H9 (cell line): ENCODE measurements at regions not wholly inside any gene's neighbourhood (a gene's known extent, or its start where the extent isn't known, plus 50 kb on each side); places are given as distances from the start of the nearest gene placed in this dataset.

Experiments used
- DNase-seq: peaks from one replicate; pipeline ENCODE4 v3.0.0-alpha.2; 2017
- H2AFZ ChIP-seq: one replicate; pipeline ENCODE4 v1.6.1; 2013; ENCODE audit warnings: mild to moderate bottlenecking, low read length, control low read depth, moderate library complexity
- H2AK5ac ChIP-seq: 2 replicates; pipeline ENCODE4 v1.6.1; 2013; ENCODE audit warnings: low read length, control low read depth, mixed read lengths; ENCODE audit not compliant: insufficient read length
- H2BK120ac ChIP-seq: one replicate; pipeline ENCODE4 v1.6.1; 2013; ENCODE audit warnings: low read depth, mild to moderate bottlenecking, low read length, control low read depth, inconsistent platforms; ENCODE audit not compliant: poor library complexity, severe bottlenecking
- H2BK12ac ChIP-seq: 2 replicates; pipeline ENCODE4 v1.6.1; 2013; ENCODE audit warnings: low read length, control low read depth, mixed read lengths, low read depth; ENCODE audit not compliant: insufficient read length
- H2BK15ac ChIP-seq: 2 replicates; pipeline ENCODE4 v1.6.1; 2013; ENCODE audit warnings: low read depth, low read length, control low read depth
- H2BK20ac ChIP-seq: one replicate; pipeline ENCODE4 v1.6.1; 2013; ENCODE audit warnings: low read depth, mild to moderate bottlenecking, low read length, control low read depth, inconsistent platforms; ENCODE audit not compliant: poor library complexity, severe bottlenecking
- H2BK5ac ChIP-seq: 2 replicates; pipeline ENCODE4 v1.6.1; 2013; ENCODE audit warnings: low read length, control low read depth, mixed read lengths; ENCODE audit not compliant: insufficient read length
- H3K14ac ChIP-seq: 2 replicates; pipeline ENCODE4 v1.6.1; 2013; ENCODE audit warnings: low read length, control low read depth; ENCODE audit not compliant: insufficient read depth
- H3K18ac ChIP-seq: 2 replicates; pipeline ENCODE4 v1.6.1; 2013; ENCODE audit warnings: low read depth, mild to moderate bottlenecking, mixed read lengths, low read length, control low read depth; ENCODE audit not compliant: insufficient read length
- H3K23ac ChIP-seq: 2 replicates; pipeline ENCODE4 v1.6.1; 2013; ENCODE audit warnings: low read length, control low read depth, mixed read lengths, low read depth; ENCODE audit not compliant: insufficient read length
- H3K23me2 ChIP-seq: 2 replicates; pipeline ENCODE4 v1.6.1; 2013; ENCODE audit warnings: low read depth, mild to moderate bottlenecking, mixed read lengths, low read length, control low read depth; ENCODE audit not compliant: insufficient read length, poor library complexity, severe bottlenecking
- H3K27ac ChIP-seq: 2 replicates; pipeline ENCODE4 v1.5.1; 2013; ENCODE audit warnings: low read length, control low read depth, mixed read lengths, low read depth; ENCODE audit not compliant: insufficient read length
- H3K27me3 ChIP-seq: 2 replicates; pipeline ENCODE4 v1.6.1; 2013; ENCODE audit warnings: low read length, control low read depth, inconsistent platforms; ENCODE audit not compliant: insufficient read depth
- H3K4ac ChIP-seq: 2 replicates; pipeline ENCODE4 v1.6.1; 2013; ENCODE audit warnings: low read depth, mild to moderate bottlenecking, control low read depth, inconsistent platforms, low read length, moderate library complexity
- H3K4me1 ChIP-seq: 2 replicates; pipeline ENCODE4 v1.6.1; 2013; ENCODE audit warnings: low read length, control low read depth, inconsistent platforms; ENCODE audit not compliant: insufficient read depth
- H3K4me2 ChIP-seq: 2 replicates; pipeline ENCODE4 v1.6.1; 2013; ENCODE audit warnings: low read length, control low read depth, mixed read lengths; ENCODE audit not compliant: insufficient read length, insufficient read depth
- H3K56ac ChIP-seq: 2 replicates; pipeline ENCODE4 v1.6.1; 2013; ENCODE audit warnings: low read depth, mild to moderate bottlenecking, mixed read lengths, low read length, control low read depth; ENCODE audit not compliant: insufficient read length
- H3K79me1 ChIP-seq: 2 replicates; pipeline ENCODE4 v1.6.1; 2013; ENCODE audit warnings: low read depth, mild to moderate bottlenecking, moderate library complexity, low read length, control low read depth, inconsistent platforms; ENCODE audit not compliant: insufficient read depth, poor library complexity, severe bottlenecking
- H3K79me2 ChIP-seq: 2 replicates; pipeline ENCODE4 v1.6.1; 2013; ENCODE audit warnings: low read length, control low read depth, inconsistent platforms; ENCODE audit not compliant: insufficient read depth
- H3K9ac ChIP-seq: 2 replicates; pipeline ENCODE4 v1.6.1; 2013; ENCODE audit warnings: low read length, control low read depth, mixed read lengths; ENCODE audit not compliant: insufficient read length; ENCODE audit errors: extremely low read depth
- H3K9me3 ChIP-seq: one replicate; pipeline ENCODE4 v1.6.1; 2013; ENCODE audit warnings: low read depth, low read length, inconsistent platforms; ENCODE audit not compliant: control insufficient read depth
- H3T11ph ChIP-seq: one replicate; pipeline ENCODE4 v1.6.1; 2013; ENCODE audit warnings: mild to moderate bottlenecking, low read length, control low read depth, inconsistent platforms
- H4K20me1 ChIP-seq: one replicate; pipeline ENCODE4 v1.6.1; 2013; ENCODE audit not compliant: control insufficient read depth, insufficient read length, insufficient read depth
- H4K5ac ChIP-seq: 2 replicates; pipeline ENCODE4 v1.6.1; 2013; ENCODE audit warnings: low read depth, mild to moderate bottlenecking, mixed read lengths, low read length, control low read depth; ENCODE audit not compliant: insufficient read length
- H4K8ac ChIP-seq: replicated peaks from 2 replicates; pipeline ENCODE4 v1.6.1; 2013; ENCODE audit warnings: low read length, control low read depth, mixed read lengths, low read depth; ENCODE audit not compliant: insufficient read length
- H4K91ac ChIP-seq: 2 replicates; pipeline ENCODE4 v1.6.1; 2013; ENCODE audit warnings: low read depth, mild to moderate bottlenecking, moderate library complexity, mixed read lengths, low read length, control low read depth; ENCODE audit not compliant: insufficient read length
- H3K27ac Mint-ChIP-seq, 3 experiments: 2 replicates in 2 of 3; 3 replicates in 1 of 3; pipeline ENCODE4 v1.8.0; 2020 to 2021; ENCODE audit warnings: mixed read lengths in 3 of 3, mild to moderate bottlenecking in 1 of 3, moderate library complexity in 1 of 3
- H3K27me3 Mint-ChIP-seq: 2 replicates; pipeline ENCODE4 v1.8.0; 2021; ENCODE audit warnings: low read depth, mild to moderate bottlenecking, moderate library complexity, mixed read lengths
- H3K36me3 Mint-ChIP-seq, 3 experiments: 2 replicates in 2 of 3; 3 replicates in 1 of 3; pipeline ENCODE4 v1.8.0; 2020 to 2021; ENCODE audit warnings: low read depth in 3 of 3, mixed read lengths in 3 of 3; ENCODE audit not compliant: insufficient read depth in 1 of 3
- H3K4me1 Mint-ChIP-seq, 2 experiments: 2 replicates each; pipeline ENCODE4 v1.8.0; 2020; ENCODE audit warnings: mixed read lengths in 2 of 2
- H3K4me3 Mint-ChIP-seq, 2 experiments: 2 replicates in 1 of 2; 3 replicates in 1 of 2; pipeline ENCODE4 v1.8.0; 2020 to 2021; ENCODE audit warnings: mild to moderate bottlenecking in 2 of 2, mixed read lengths in 2 of 2, moderate library complexity in 1 of 2
- H3K9me3 Mint-ChIP-seq, 2 experiments: 2 replicates in 1 of 2; 3 replicates in 1 of 2; pipeline ENCODE4 v1.8.0; 2020; ENCODE audit warnings: mild to moderate bottlenecking in 2 of 2, mixed read lengths in 2 of 2, moderate library complexity in 1 of 2
- WGBS: extraction: QIAGEN DNeasy Blood & Tissue Kit; methylation state at CpG from one replicate; pipeline ENCODE4 v1.1.7; 2013; ENCODE audit warnings: missing lambda C conversion rate, low lambda C conversion rate, mixed read lengths; ENCODE audit not compliant: insufficient read length; ENCODE audit errors: extremely low coverage; 5-methylcytosine and 5-hydroxymethylcytosine counted together
- TF ChIP-seq, protein P1 (sequence below): fragments of 200-600 bp; sonication (generic); conservative IDR thresholded peaks from 3 replicates; pipeline ENCODE4 v1.8.0; 2021; ENCODE audit warnings: antibody characterized with exemption, mild to moderate bottlenecking

DNA sequence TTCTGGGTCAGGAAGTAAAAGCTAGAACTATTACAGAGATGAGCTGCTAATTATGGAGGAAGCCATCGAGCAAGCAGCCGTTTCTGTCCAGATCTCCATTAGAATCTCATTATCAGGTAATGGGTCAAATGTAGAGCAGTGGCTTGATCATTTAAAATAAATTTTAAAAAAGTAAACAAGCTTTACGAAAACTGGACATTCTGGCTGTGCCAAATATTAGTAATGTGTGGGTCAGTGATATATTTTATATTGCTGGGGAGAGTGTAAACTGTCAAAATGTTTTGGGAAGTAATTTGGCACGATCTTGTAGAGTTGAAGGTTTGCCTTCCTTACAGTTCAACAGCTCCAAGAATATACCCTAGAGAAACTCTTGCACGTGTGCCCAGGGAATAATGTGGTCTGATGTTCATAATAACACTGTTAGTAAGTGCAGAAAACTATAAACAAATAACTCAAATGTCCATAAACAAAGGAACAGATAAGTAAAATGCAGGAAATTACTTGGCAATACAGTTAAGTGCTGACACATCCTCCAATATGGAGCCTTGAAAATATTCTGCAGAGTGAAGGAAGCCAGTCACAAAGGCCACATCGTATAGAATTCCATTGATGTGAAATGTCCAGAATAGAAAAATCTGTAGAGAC is 127.2 kb upstream of the UBL3 start:
- peaks cover 11 to 18% of the 10 kb centered on the region in 2 experiments for H3K9me3 Mint-ChIP-seq
- no peak overlapping the region for H3K27ac Mint-ChIP-seq
- H2AK5ac ChIP-seq = no peak overlapping the region
- no peak overlapping the region for H3K27ac ChIP-seq
- no peak for DNase-seq
- H3K4me2 ChIP-seq = no peak overlapping the region
- 0 out of 2 replicates have a peak, but pooled peaks cover 3% of the 10 kb centered on the region for H3K4me1 ChIP-seq
- no peak overlapping the region for H3K4ac ChIP-seq
- no peak overlapping the region for H3K4me3 Mint-ChIP-seq
- H3K56ac ChIP-seq = no peak overlapping the region
- no peak overlapping the region for H3K23ac ChIP-seq
- TF ChIP-seq, protein P1, sequence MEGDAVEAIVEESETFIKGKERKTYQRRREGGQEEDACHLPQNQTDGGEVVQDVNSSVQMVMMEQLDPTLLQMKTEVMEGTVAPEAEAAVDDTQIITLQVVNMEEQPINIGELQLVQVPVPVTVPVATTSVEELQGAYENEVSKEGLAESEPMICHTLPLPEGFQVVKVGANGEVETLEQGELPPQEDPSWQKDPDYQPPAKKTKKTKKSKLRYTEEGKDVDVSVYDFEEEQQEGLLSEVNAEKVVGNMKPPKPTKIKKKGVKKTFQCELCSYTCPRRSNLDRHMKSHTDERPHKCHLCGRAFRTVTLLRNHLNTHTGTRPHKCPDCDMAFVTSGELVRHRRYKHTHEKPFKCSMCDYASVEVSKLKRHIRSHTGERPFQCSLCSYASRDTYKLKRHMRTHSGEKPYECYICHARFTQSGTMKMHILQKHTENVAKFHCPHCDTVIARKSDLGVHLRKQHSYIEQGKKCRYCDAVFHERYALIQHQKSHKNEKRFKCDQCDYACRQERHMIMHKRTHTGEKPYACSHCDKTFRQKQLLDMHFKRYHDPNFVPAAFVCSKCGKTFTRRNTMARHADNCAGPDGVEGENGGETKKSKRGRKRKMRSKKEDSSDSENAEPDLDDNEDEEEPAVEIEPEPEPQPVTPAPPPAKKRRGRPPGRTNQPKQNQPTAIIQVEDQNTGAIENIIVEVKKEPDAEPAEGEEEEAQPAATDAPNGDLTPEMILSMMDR = no peak
- peaks cover 0 to 4% of the 10 kb centered on the region in 2 experiments; a peak in 2 of 4 replicates for H3K4me1 Mint-ChIP-seq
- peaks cover 6 to 13% (median 12%) of the 10 kb centered on the region in 3 experiments for H3K36me3 Mint-ChIP-seq
- no peak overlapping the region for H2BK12ac ChIP-seq
- H2BK120ac ChIP-seq = no peak overlapping the region
- no CpG with 5 or more reads among the region's 6 CpGs for WGBS
- H3K9ac ChIP-seq = no peak overlapping the region
- H3K79me1 ChIP-seq = no peaks in the 10 kb centered on the region
- H2BK5ac ChIP-seq = no peak overlapping the region
- H2AFZ ChIP-seq = no peak overlapping the region
- no peaks in the 10 kb centered on the region for H3K23me2 ChIP-seq
- no peak overlapping the region for H4K5ac ChIP-seq
- no peak overlapping the region for H2BK20ac ChIP-seq
- no peak overlapping the region for H3K14ac ChIP-seq
- no peaks in the 10 kb centered on the region for H4K20me1 ChIP-seq
- no peak overlapping the region for H3K18ac ChIP-seq
- peaks cover 7% of the 10 kb centered on the region for H3K9me3 ChIP-seq
- H3K27me3 ChIP-seq = no peaks in the 10 kb centered on the region
- H3K27me3 Mint-ChIP-seq = no peaks in the 10 kb centered on the region; the same call in 1 of the 2 replicates
- H4K8ac ChIP-seq = no peak overlapping the region
- H3K79me2 ChIP-seq = no peaks in the 10 kb centered on the region
- H3T11ph ChIP-seq = no peak overlapping the region
- no peak overlapping the region for H2BK15ac ChIP-seq
- H4K91ac ChIP-seq = no peak overlapping the region
